Spleen (tissue), 11 donors: ENCODE measurements at regions not wholly inside any gene's neighbourhood (a gene's known extent, or its start where the extent isn't known, plus 50 kb on each side); places are given as distances from the start of the nearest gene placed in this dataset.

ENCODE experiments used
- DNase-seq: peaks from one replicate; pipeline ENCODE4 v3.0.0-alpha.2; 2020
- H3K27ac ChIP-seq, 8 donors: fragments of 200-600 bp; sonication (generic) in 7 of 8; 1 replicate in 4 of 8; 2 replicates in 4 of 8; pipeline versions ENCODE4 v1.5.0 to v1.8.0; 2016 to 2021; ENCODE audit warnings: inconsistent platforms in 4 of 8, mild to moderate bottlenecking in 4 of 8, moderate library complexity in 1 of 8
- H3K27me3 ChIP-seq, 7 donors: fragments of 200-600 bp; sonication (generic) in 6 of 7; replicated peaks in 1 of 7; 1 replicate in 4 of 7; 2 replicates in 3 of 7; pipeline versions ENCODE4 v1.5.0 to v1.8.0; 2016 to 2021; ENCODE audit warnings: inconsistent platforms in 3 of 7, mild to moderate bottlenecking in 1 of 7
- H3K36me3 ChIP-seq, 6 donors: fragments of 200-600 bp; sonication (generic) in 5 of 6; 1 replicate in 4 of 6; 2 replicates in 2 of 6; pipeline versions ENCODE4 v1.5.0 to v1.8.0; 2016 to 2021; ENCODE audit warnings: inconsistent platforms in 2 of 6
- H3K4me1 ChIP-seq, 6 donors: fragments of 200-600 bp; sonication (generic) in 5 of 6; 1 replicate in 3 of 6; 2 replicates in 3 of 6; pipeline versions ENCODE4 v1.5.0 to v1.8.0; 2016 to 2021; ENCODE audit warnings: inconsistent platforms in 3 of 6
- H3K4me3 ChIP-seq, 8 donors: fragments of 200-600 bp; sonication (generic) in 7 of 8; 1 replicate in 4 of 8; 2 replicates in 4 of 8; pipeline versions ENCODE4 v1.5.0 to v1.8.0; 2016 to 2021; ENCODE audit warnings: inconsistent platforms in 4 of 8, mild to moderate bottlenecking in 4 of 8, moderate library complexity in 2 of 8
- H3K9me3 ChIP-seq, 8 donors: fragments of 200-600 bp; sonication (generic) in 7 of 8; 1 replicate in 4 of 8; 2 replicates in 4 of 8; pipeline versions ENCODE4 v1.5.0 to v1.8.0; 2016 to 2021; ENCODE audit warnings: inconsistent platforms in 4 of 8
- CTCF ChIP-seq, 11 experiments: fragments of 200-600 bp in 7 of 11; fragments of 450-650 bp in 4 of 11; sonication (generic) in 4 of 11; IDR thresholded peaks in 8 of 11; conservative IDR thresholded peaks in 3 of 11; 1 replicate in 7 of 11; 2 replicates in 4 of 11; pipeline versions ENCODE4 v1.4.0 to v1.8.0; 2016 to 2021; ENCODE audit warnings: antibody characterized with exemption in 11 of 11, inconsistent platforms in 4 of 11, mild to moderate bottlenecking in 1 of 11
- POLR2A ChIP-seq, 3 donors: fragments of 450-650 bp; IDR thresholded peaks; one replicate each; pipeline ENCODE4 v1.5.1; 2017; ENCODE audit warnings: antibody characterized with exemption in 3 of 3, mild to moderate bottlenecking in 1 of 3
- POLR2AphosphoS5 ChIP-seq, 3 donors: sonication (generic); formaldehyde crosslinking; IDR thresholded peaks; one replicate each; pipeline ENCODE4 v1.5.1; 2017; ENCODE audit warnings: antibody characterized with exemption in 3 of 3
- WGBS, 5 donors: extraction: QIAGEN DNeasy Blood & Tissue Kit in 3 of 5; methylation state at CpG; one replicate each; pipeline versions ENCODE4 v1.1.5 to v1.1.7; 2013 to 2018; 5-methylcytosine and 5-hydroxymethylcytosine counted together
- intact Hi-C: fragments of 100-400 bp; cut with DNase I; formaldehyde crosslinking; loops from one replicate; pipeline ENCODE4 v1.15.0; 2023; ENCODE audit warnings: low total_unique reads
- donor health status: healthy with polysubstance abuse.
- donor health status: DM: no; HTN: no; CAD: no; lungs with moderate emphysema.
- donor health status: DM: no; HTN: no; CAD: no.
- donor health status: Bipolar disorder and iron deficiency.
- donor health status: healthy.
- donor health status: DM: no; HTN: no; CAD: no.
- donor health status: DM: yes; HTN: yes; CAD: no.

GRCh38 chr12:114131824-114132223, 165.7 kb upstream of the RBM19 start:
- TF ChIP-seq POLR2A (IDR thresholded peaks at IDR 0.05): no peak
- no peak for TF ChIP-seq POLR2AphosphoS5 (IDR thresholded peaks at IDR 0.05)
- no peak for TF ChIP-seq CTCF (IDR thresholded peaks at IDR 0.05 in 8 of 11, conservative IDR thresholded peaks at IDR 0.05 in 3 of 11)
- Histone ChIP-seq H3K9me3 (no peaks in the 10 kb centered on the region), H3K27me3 (peaks cover 0 to 6% (median 0%) of the 10 kb centered on the region in 7 donors), H3K4me1 (no peaks in the 10 kb centered on the region), H3K27ac (no peak overlapping the region), H3K36me3 (no peaks in the 10 kb centered on the region), H3K4me3 (no peak overlapping the region)
- WGBS, 5 donors: 6 to 44% (median 23%) methylated on average over 2 of the region's 2 CpGs
- intact Hi-C loops: no loop called here
- no peak for DNase-seq

- no peaks in the 10 kb centered on the region for H3K36me3 ChIP-seq
- intact Hi-C loops: no loop called here
- no peaks in the 10 kb centered on the region for H3K4me1 ChIP-seq
- H3K9me3 ChIP-seq: no peaks in the 10 kb centered on the region
- 62 to 74% (median 66%) methylated on average over 2 of the region's 2 CpGs for WGBS, 5 donors
- no peaks in the 10 kb centered on the region for H3K27me3 ChIP-seq
- TF ChIP-seq POLR2AphosphoS5 (IDR thresholded peaks at IDR 0.05) (no peak), CTCF (IDR thresholded peaks at IDR 0.05 in 8 of 11, conservative IDR thresholded peaks at IDR 0.05 in 3 of 11) (no peak), POLR2A (IDR thresholded peaks at IDR 0.05) (no peak)
- DNase-seq: no peak
- no peak overlapping the region for H3K27ac ChIP-seq
- H3K4me3 ChIP-seq: no peak overlapping the region
Observed at GRCh38 chr12:114123108-114123507, 157.0 kb upstream of the RBM19 start.

GRCh38 chr12:114122016-114122415, 155.9 kb upstream of the RBM19 start:
- DNase-seq: no peak
- H3K27me3 ChIP-seq: no peaks in the 10 kb centered on the region
- H3K9me3 ChIP-seq: no peaks in the 10 kb centered on the region
- WGBS, 5 donors: 66 to 86% (median 69%) methylated on average over 3 of the region's 3 CpGs
- intact Hi-C loops: no loop called here
- H3K36me3 ChIP-seq: no peaks in the 10 kb centered on the region
- no peaks in the 10 kb centered on the region for H3K4me1 ChIP-seq
- TF ChIP-seq POLR2A (IDR thresholded peaks at IDR 0.05) (no peak), POLR2AphosphoS5 (IDR thresholded peaks at IDR 0.05) (no peak), CTCF (IDR thresholded peaks at IDR 0.05 in 8 of 11, conservative IDR thresholded peaks at IDR 0.05 in 3 of 11) (no peak)
- H3K27ac ChIP-seq: no peak overlapping the region
- H3K4me3 ChIP-seq: no peak overlapping the region

- TF ChIP-seq POLR2AphosphoS5 (IDR thresholded peaks at IDR 0.05): no peak
- TF ChIP-seq CTCF (IDR thresholded peaks at IDR 0.05 in 8 of 11, conservative IDR thresholded peaks at IDR 0.05 in 3 of 11): no peak
- no peak for TF ChIP-seq POLR2A (IDR thresholded peaks at IDR 0.05)
- H3K4me1 ChIP-seq: no peaks in the 10 kb centered on the region
- DNase-seq: no peak
- intact Hi-C loops: no loop called here
- peaks cover 0 to 15% (median 11%) of the 10 kb centered on the region in 8 donors for H3K9me3 ChIP-seq
- H3K27me3 ChIP-seq: peaks cover 0 to 8% (median 0%) of the 10 kb centered on the region in 7 donors
- 53 to 72% (median 65%) methylated on average over 2 of the region's 2 CpGs for WGBS, 5 donors
- H3K36me3 ChIP-seq: no peaks in the 10 kb centered on the region
- H3K27ac ChIP-seq: no peak overlapping the region
- H3K4me3 ChIP-seq: no peak overlapping the region
Observed at GRCh38 chr12:114119316-114119715, 153.2 kb upstream of the RBM19 start.
